ENCODE measurements at regions not wholly inside any gene's neighbourhood (a gene's known extent, or its start where the extent isn't known, plus 50 kb on each side); places are given as distances from the start of the nearest gene placed in this dataset.
A peak's percentile ranks its signal among the peaks of the same experiment; 100 is the strongest.

GRCh38 chr10:59965899-59966650, 59.7 kb upstream of the CCDC6 start:
- Mint-ChIP-seq H3K27ac (ENCODE audit: unreplicated experiment) (peak overlapping the region; percentile 55), H3K9me3 (ENCODE audit: unreplicated experiment) (no peaks in the 10 kb centered on the region), H3K36me3 (ENCODE audit: low read depth, unreplicated experiment) (no peaks in the 10 kb centered on the region), H3K4me1 (ENCODE audit: unreplicated experiment) (peaks cover 7% of the 10 kb centered on the region), H3K27me3 (ENCODE audit: unreplicated experiment) (no peaks in the 10 kb centered on the region), H3K4me3 (ENCODE audit: unreplicated experiment) (no peak overlapping the region)
- TF ChIP-seq, protein P1, sequence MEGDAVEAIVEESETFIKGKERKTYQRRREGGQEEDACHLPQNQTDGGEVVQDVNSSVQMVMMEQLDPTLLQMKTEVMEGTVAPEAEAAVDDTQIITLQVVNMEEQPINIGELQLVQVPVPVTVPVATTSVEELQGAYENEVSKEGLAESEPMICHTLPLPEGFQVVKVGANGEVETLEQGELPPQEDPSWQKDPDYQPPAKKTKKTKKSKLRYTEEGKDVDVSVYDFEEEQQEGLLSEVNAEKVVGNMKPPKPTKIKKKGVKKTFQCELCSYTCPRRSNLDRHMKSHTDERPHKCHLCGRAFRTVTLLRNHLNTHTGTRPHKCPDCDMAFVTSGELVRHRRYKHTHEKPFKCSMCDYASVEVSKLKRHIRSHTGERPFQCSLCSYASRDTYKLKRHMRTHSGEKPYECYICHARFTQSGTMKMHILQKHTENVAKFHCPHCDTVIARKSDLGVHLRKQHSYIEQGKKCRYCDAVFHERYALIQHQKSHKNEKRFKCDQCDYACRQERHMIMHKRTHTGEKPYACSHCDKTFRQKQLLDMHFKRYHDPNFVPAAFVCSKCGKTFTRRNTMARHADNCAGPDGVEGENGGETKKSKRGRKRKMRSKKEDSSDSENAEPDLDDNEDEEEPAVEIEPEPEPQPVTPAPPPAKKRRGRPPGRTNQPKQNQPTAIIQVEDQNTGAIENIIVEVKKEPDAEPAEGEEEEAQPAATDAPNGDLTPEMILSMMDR (IDR thresholded peaks at IDR 0.05; ENCODE audit: unreplicated experiment) = no peak
- no peak for DNase-seq (ENCODE audit: low spot score)

- no peaks in the 10 kb centered on the region for H3K9me3 Mint-ChIP-seq (ENCODE audit: unreplicated experiment)
- H3K4me1 Mint-ChIP-seq (ENCODE audit: unreplicated experiment) = peaks cover 7% of the 10 kb centered on the region
- TF ChIP-seq, protein P1 (IDR thresholded peaks at IDR 0.05; ENCODE audit: unreplicated experiment) = no peak
- no peak overlapping the region for H3K4me3 Mint-ChIP-seq (ENCODE audit: unreplicated experiment)
- no peaks in the 10 kb centered on the region for H3K27me3 Mint-ChIP-seq (ENCODE audit: unreplicated experiment)
- no peak overlapping the region for H3K27ac Mint-ChIP-seq (ENCODE audit: unreplicated experiment)
- no peaks in the 10 kb centered on the region for H3K36me3 Mint-ChIP-seq (ENCODE audit: low read depth, unreplicated experiment)
- DNase-seq (ENCODE audit: low spot score) = no peak
These were observed 56.4 kb upstream of the CCDC6 start for GRCh38 chr10:59962756-59963155.

GRCh38 chr10:59960751-59961150, 54.4 kb upstream of the CCDC6 start:
- Mint-ChIP-seq H3K36me3 (ENCODE audit: low read depth, unreplicated experiment) (no peaks in the 10 kb centered on the region), H3K27me3 (ENCODE audit: unreplicated experiment) (no peaks in the 10 kb centered on the region), H3K27ac (ENCODE audit: unreplicated experiment) (no peak overlapping the region), H3K4me3 (ENCODE audit: unreplicated experiment) (no peak overlapping the region), H3K9me3 (ENCODE audit: unreplicated experiment) (no peaks in the 10 kb centered on the region), H3K4me1 (ENCODE audit: unreplicated experiment) (peaks cover 4% of the 10 kb centered on the region)
- TF ChIP-seq, protein P1 (IDR thresholded peaks at IDR 0.05; ENCODE audit: unreplicated experiment) = no peak
- DNase-seq (ENCODE audit: low spot score) = no peak

GRCh38 chr10:59959504-59960018, 53.2 kb upstream of the CCDC6 start:
- Mint-ChIP-seq H3K4me1 (ENCODE audit: unreplicated experiment) (no peaks in the 10 kb centered on the region), H3K9me3 (ENCODE audit: unreplicated experiment) (no peaks in the 10 kb centered on the region), H3K4me3 (ENCODE audit: unreplicated experiment) (no peak overlapping the region), H3K27me3 (ENCODE audit: unreplicated experiment) (no peaks in the 10 kb centered on the region), H3K27ac (ENCODE audit: unreplicated experiment) (no peak overlapping the region), H3K36me3 (ENCODE audit: low read depth, unreplicated experiment) (no peaks in the 10 kb centered on the region)
- TF ChIP-seq, protein P1 (IDR thresholded peaks at IDR 0.05; ENCODE audit: unreplicated experiment) = no peak
- no peak for DNase-seq (ENCODE audit: low spot score)

DNA sequence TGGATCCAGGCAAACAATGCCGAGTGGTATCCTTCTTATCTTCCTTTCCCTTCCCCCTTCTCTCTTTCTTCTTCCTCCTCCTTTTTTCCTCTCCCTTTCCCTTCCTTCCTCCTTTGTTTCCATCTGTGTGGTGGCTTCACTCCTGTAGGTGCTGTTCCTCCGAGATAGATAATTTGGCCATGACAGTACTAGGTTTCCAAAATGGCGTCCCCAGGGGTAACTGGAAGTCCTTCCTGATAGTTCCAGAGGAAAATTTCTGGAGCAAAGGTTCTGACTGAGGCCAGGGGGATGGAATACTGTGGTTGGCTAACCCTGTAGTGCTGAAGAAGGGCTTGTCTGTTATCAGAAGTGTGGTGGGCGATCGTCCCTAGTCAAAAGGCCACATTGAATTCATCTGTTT, 52.5 kb upstream of the CCDC6 start:
- H3K27me3 Mint-ChIP-seq (ENCODE audit: unreplicated experiment) = no peaks in the 10 kb centered on the region
- no peak overlapping the region for H3K4me3 Mint-ChIP-seq (ENCODE audit: unreplicated experiment)
- no peak overlapping the region for H3K27ac Mint-ChIP-seq (ENCODE audit: unreplicated experiment)
- H3K9me3 Mint-ChIP-seq (ENCODE audit: unreplicated experiment) = no peaks in the 10 kb centered on the region
- no peak for DNase-seq (ENCODE audit: low spot score)
- H3K36me3 Mint-ChIP-seq (ENCODE audit: low read depth, unreplicated experiment) = no peaks in the 10 kb centered on the region
- TF ChIP-seq, protein P1 (IDR thresholded peaks at IDR 0.05; ENCODE audit: unreplicated experiment) = no peak
- no peaks in the 10 kb centered on the region for H3K4me1 Mint-ChIP-seq (ENCODE audit: unreplicated experiment)

Measured in endothelial cell (in vitro differentiated cells).